Left renal cortex interstitium (tissue), 4 donors: ENCODE measurements at regions not wholly inside any gene's neighbourhood (a gene's known extent, or its start where the extent isn't known, plus 50 kb on each side); places are given as distances from the start of the nearest gene placed in this dataset.
"Not testable (repeated sequence)": the region's sequence is repeated elsewhere in the genome, so short reads cannot be mapped to it uniquely, and the experiment has no call there.

Experiments used
- DNase-seq, 4 donors: peaks; one replicate each; pipeline ENCODE4 v3.0.0-alpha.2; 2013; ENCODE audit warnings: low read depth in 4 of 4, low spot score in 2 of 4, missing footprints in 1 of 4

DNA sequence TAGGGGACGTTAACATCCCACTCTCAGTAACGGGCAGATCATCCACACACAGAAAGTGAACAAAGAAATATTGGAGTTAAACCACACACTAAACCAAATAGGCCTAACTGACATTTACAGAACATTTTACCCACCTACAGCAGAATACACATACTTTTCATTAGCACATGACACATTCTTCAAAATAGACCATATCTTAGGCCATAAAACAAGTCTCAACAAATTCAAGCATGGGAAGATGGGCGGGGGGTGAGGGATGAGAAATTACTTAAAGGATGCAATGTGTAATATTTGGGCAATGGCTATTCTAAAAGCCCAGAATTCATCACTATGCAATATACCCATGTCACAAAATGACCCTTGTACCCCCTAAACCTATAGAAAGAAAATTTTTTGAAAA lies 226.2 kb downstream of the ATPSCKMT start:
- DNase-seq: no peak

- no peak for DNase-seq
Measured at GRCh38 chr5:10021248-10021647, 228.4 kb downstream of the ATPSCKMT start.

GRCh38 chr5:10019236-10019635 lies 230.5 kb downstream of the ATPSCKMT start:
- no peak for DNase-seq

GRCh38 chr5:10018201-10019069 lies 231.3 kb downstream of the ATPSCKMT start:
- DNase-seq: no peak

DNA sequence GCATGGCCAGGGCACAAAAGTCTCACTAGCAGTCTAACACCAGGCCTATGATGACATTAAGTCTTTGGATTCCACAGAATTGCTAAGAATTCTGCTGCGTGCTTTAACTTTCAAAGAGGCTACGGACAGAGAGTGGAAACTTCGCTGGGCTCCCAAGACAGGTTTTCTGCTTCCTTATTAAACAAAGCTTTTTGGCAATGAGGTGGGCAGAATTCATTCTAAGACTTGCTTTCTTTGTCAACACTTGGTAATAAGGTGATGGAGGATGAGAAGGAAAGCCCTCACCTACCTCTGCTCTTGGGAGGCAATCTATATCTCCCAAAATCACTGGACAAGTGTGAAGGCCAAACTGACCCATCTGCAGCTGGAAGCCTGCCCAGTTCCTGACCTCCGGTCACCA lies 231.9 kb downstream of the ATPSCKMT start:
- no peak for DNase-seq

GRCh38 chr5:10016559-10016958 lies 233.1 kb downstream of the ATPSCKMT start:
- not testable (repeated sequence) for DNase-seq

DNA sequence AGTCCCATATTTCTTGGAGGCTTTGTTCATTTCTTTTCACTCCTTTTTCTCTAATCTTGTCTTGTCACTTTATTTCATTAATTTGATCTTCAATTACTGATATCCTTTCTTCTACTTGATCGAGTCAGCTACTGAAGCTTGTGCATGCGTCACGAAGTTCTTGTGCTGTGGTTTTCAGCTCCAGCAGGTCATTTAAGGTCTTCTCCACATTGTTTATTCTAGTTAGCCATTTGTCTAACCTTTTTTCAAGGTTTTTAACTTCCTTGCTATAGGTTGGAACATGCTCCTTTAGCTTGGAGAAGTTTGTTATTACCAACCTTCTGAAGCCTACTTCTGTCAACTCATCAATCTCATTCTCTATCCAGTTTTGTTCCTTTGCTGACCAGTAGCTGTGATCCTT lies 234.0 kb downstream of the ATPSCKMT start:
- not testable (repeated sequence) for DNase-seq

DNA sequence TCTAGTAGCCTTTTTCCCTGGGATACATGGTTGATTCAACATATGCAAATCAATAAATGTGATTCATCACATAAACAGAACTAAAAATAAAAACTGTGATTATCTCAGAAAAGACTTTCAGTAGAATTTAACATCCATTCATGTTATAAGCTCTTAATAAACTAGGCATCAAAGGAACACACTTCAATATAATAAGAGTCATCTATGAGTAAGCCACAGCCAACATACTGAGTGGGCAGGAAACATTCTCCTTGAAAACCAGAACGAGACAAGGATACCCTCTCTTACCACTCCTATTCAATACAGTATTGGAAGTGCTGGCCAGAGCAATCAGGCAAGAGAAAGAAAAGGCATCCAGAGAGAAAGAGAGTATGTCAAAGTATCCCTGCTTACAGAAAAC lies 239.9 kb downstream of the ATPSCKMT start:
- DNase-seq: no peak

DNA sequence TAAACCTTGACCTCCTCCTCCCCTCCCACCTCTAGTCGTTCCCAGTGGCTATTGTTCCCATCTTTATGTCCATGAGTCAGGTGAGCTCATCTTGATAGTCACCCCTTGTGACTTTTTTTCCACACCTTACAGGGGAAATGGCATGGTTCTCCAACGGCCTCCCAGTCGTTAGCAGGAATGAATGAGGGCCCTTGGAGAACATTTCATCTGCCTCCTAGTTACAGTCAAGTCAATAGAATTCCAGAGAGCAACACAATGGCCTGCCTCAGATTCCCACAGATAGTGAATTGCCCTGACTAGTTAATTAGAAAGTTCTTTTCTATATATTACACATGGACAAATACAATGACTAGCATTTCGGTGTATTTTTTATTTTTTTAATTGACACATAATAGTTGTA lies 262.6 kb downstream of the ATPSCKMT start:
- DNase-seq: no peak

DNA sequence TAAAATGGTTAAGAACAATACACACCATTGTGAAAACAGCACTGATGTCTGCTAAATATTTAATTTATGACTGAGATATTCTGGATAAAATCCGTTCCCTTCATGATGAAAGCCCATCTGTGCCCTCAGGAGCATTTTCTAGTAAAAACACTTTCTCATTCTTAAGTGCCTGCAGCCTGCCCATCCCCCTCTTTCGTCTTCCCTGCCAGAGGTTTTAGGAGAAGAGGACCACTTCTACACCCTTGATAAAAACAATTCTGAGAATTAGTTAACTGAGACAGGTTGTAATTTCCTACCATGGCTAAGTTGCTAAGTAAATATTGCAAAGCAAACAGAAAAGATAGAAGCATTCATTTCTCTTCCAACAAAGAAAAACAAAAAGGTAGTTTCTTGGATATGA lies 272.6 kb downstream of the ATPSCKMT start:
- no peak for DNase-seq

DNA sequence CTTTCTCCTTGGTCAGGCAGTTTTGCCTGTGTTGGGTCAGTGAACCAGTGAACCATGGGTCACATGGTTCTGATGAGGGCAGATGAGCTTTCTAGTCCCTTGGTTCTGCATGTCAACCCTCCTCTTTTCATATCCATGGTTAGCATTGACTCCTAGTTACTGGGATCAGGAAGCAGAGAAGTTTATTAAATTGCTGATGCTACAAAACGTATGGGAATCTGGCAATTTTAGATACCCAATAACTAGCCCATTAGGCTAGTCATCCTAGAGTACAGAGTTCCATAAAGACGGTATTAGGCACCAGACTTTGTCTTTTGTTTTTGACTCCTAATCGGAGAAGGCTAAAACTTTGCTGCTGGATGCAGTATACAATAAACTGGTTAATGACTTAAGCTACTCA lies 273.1 kb downstream of the ATPSCKMT start:
- DNase-seq: no peak

- DNase-seq: no peak
Measured at GRCh38 chr5:9972059-9972458, 277.6 kb downstream of the ATPSCKMT start.

DNA sequence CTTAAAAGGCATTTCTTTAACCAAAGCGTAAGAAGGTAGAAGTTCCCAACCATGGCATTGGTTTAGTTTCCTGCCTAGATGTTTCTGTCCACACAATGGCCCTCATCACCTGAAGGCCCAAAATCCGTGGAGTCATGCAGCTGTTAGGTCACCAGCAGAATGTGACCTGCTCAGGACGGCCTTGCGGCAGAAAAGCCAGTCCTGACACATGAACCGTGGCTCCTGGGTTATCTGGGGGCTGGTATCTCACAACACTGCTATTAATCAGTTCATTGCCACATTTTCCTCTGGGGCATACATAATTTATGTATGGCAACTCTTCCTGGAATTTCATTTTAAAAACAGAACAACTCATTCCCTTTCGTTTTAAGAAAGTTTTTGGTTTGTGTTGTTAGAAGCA lies 278.4 kb downstream of the ATPSCKMT start:
- DNase-seq: no peak

DNA sequence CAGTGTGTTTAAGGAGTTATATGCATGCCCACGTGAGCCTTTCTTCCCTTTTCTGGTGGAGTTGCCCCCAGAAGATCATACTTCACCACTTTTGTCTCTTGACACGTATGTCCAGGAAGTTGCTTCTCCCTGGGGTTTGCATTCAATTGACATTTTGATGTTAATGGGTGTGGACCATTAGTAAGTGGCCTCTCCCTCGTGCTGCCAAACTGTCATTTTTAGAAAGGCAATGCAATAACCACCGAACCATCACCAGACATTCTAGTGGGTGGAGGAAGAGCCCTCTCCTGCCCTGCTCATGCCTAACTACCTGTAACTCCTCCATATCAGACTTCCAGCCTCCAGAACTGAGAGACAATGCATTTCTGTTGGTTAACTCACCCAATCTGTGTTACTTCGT lies 290.8 kb downstream of the ATPSCKMT start:
- no peak for DNase-seq

- no peak for DNase-seq
Measured at GRCh38 chr5:9957214-9957613, 292.5 kb downstream of the ATPSCKMT start.

- no peak for DNase-seq
Measured at GRCh38 chr5:9956725-9957124, 293.0 kb downstream of the ATPSCKMT start.

GRCh38 chr5:9955586-9955985 lies 294.1 kb downstream of the ATPSCKMT start:
- DNase-seq: no peak

- no peak for DNase-seq
Measured at GRCh38 chr5:9954869-9955268, 294.8 kb downstream of the ATPSCKMT start.

DNA sequence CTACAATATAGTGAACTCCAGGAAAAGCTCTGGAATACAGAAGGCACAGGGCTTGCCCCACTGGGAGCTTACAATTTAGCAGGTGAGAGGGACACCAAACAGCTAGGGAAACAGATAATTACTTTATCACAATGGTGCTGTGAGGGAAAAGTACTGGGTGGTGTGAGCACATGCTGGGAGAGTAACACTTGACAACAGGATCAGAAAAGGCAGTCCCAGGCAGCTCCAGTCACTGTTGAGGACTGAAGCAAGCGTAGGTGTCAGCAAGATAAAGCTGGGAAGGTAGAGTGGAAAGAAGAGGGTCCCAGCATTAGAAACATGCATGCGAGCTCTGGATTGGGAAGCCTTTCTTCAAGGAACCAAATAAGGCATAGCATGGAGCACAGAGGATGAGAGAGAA lies 296.0 kb downstream of the ATPSCKMT start:
- no peak for DNase-seq

GRCh38 chr5:9951865-9952516 lies 297.7 kb downstream of the ATPSCKMT start:
- no peak for DNase-seq

- DNase-seq: no peak
Measured at GRCh38 chr5:9947944-9948343, 301.7 kb downstream of the ATPSCKMT start.

- DNase-seq: peak in 1 of 4 donors; percentile 28
Measured at GRCh38 chr5:9947225-9947714, 302.4 kb downstream of the ATPSCKMT start.
